HEK293T (cell line): ENCODE measurements at regions not wholly inside any gene's neighbourhood (a gene's known extent, or its start where the extent isn't known, plus 50 kb on each side); places are given as distances from the start of the nearest gene placed in this dataset.

Experiments
- CTCF ChIA-PET: fragments of 350-600 bp; formaldehyde crosslinking; extraction: SDS; loops from one replicate; lab custom pipeline; 2021; ENCODE audit warnings: antibody characterized with exemption, inconsistent platforms; lab: Yijun Ruan, JAX
- POLR2A ChIA-PET: fragments of 350-600 bp; formaldehyde crosslinking; extraction: SDS; loops from one replicate; lab custom pipeline; 2020; ENCODE audit warnings: antibody characterized with exemption, inconsistent platforms; lab: Yijun Ruan, JAX
- DNase-seq: peaks from one replicate; pipeline ENCODE4 v3.0.0; 2012; ENCODE audit warnings: mixed read lengths; ENCODE audit errors: extremely low spot score
- ARNT ChIP-seq: fragments of 450-650 bp; IDR thresholded peaks from 2 replicates; pipeline ENCODE4 v1.6.1; 2017; ENCODE audit warnings: mild to moderate bottlenecking
- BHLHE40 ChIP-seq: fragments of 450-650 bp; IDR thresholded peaks from 2 replicates; pipeline ENCODE4 v1.6.1; 2016; ENCODE audit warnings: mild to moderate bottlenecking, moderate library complexity, borderline replicate concordance
- CTBP1 ChIP-seq: fragments of 450-650 bp; IDR thresholded peaks from 2 replicates; pipeline ENCODE4 v1.6.1; 2016; ENCODE audit warnings: borderline replicate concordance
- ELF4 ChIP-seq: fragments of 450-650 bp; IDR thresholded peaks from 2 replicates; pipeline ENCODE4 v1.6.1; 2017; ENCODE audit warnings: antibody characterized with exemption
- FOXA1 ChIP-seq: fragments of 450-650 bp; IDR thresholded peaks from 2 replicates; pipeline ENCODE4 v1.6.1; 2016; ENCODE audit warnings: mild to moderate bottlenecking
- FOXK2 ChIP-seq: fragments of 450-650 bp; IDR thresholded peaks from 2 replicates; pipeline ENCODE4 v1.6.1; 2016; ENCODE audit warnings: mild to moderate bottlenecking
- FOXM1 ChIP-seq: fragments of 450-650 bp; IDR thresholded peaks from 2 replicates; pipeline ENCODE4 v1.6.1; 2017; ENCODE audit warnings: mild to moderate bottlenecking, borderline replicate concordance
- HDGF ChIP-seq: fragments of 450-650 bp; IDR thresholded peaks from 2 replicates; pipeline ENCODE4 v1.6.1; 2017; ENCODE audit warnings: antibody characterized with exemption, borderline replicate concordance
- L3MBTL2 ChIP-seq: fragments of 450-650 bp; conservative IDR thresholded peaks from 2 replicates; pipeline ENCODE4 v1.6.1; 2016; ENCODE audit warnings: mild to moderate bottlenecking
- LEF1 ChIP-seq: fragments of 450-650 bp; IDR thresholded peaks from 2 replicates; pipeline ENCODE4 v1.6.1; 2017; ENCODE audit warnings: mild to moderate bottlenecking, borderline replicate concordance
- NFRKB ChIP-seq: fragments of 450-650 bp; IDR thresholded peaks from 2 replicates; pipeline ENCODE4 v1.6.1; 2016; ENCODE audit warnings: mild to moderate bottlenecking, moderate library complexity
- SP1 ChIP-seq: fragments of 450-650 bp; IDR thresholded peaks from 2 replicates; pipeline ENCODE4 v1.6.1; 2017
- SUZ12 ChIP-seq: fragments of 450-650 bp; IDR thresholded peaks from 2 replicates; pipeline ENCODE4 v1.6.1; 2016; ENCODE audit warnings: mild to moderate bottlenecking
- TARDBP ChIP-seq: fragments of 450-650 bp; IDR thresholded peaks from 2 replicates; pipeline ENCODE4 v1.6.1; 2016
- ZNF384 ChIP-seq: fragments of 450-650 bp; IDR thresholded peaks from 2 replicates; pipeline ENCODE4 v1.6.1; 2016
- TF ChIP-seq, protein P1 (sequence below): fragments of 450-650 bp; IDR thresholded peaks from 2 replicates; pipeline ENCODE4 v1.6.1; 2016

DNA sequence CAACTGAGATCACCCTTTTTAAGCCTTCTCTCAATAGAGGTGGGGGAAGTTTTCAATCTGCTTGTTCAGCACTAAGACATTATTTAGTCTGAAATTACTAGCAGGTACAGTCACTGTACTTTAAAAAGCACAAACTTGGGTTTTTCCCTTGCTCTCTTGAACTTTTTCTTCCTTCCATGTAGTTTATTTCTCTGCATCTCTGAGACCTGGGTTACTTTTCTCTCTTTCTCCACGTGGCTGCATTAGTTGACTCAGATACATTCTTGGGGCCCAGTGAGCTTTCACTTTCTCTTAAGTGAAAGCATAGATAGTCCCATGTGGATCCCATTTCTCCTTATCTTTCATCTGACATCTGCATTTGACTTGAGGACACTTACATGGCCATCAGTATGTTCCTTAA, 433.9 kb upstream of the MAP3K7 start:
- ChIA-PET POLR2A (no interaction called here), CTCF (no interaction called here)
- no peak for DNase-seq
- TF ChIP-seq ELF4 (no peak), CTBP1 (no peak), SP1 (no peak), ZNF384 (no peak), LEF1 (no peak), FOXM1 (no peak)
- TF ChIP-seq, protein P1, sequence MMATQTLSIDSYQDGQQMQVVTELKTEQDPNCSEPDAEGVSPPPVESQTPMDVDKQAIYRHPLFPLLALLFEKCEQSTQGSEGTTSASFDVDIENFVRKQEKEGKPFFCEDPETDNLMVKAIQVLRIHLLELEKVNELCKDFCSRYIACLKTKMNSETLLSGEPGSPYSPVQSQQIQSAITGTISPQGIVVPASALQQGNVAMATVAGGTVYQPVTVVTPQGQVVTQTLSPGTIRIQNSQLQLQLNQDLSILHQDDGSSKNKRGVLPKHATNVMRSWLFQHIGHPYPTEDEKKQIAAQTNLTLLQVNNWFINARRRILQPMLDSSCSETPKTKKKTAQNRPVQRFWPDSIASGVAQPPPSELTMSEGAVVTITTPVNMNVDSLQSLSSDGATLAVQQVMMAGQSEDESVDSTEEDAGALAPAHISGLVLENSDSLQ = no peak

DNA sequence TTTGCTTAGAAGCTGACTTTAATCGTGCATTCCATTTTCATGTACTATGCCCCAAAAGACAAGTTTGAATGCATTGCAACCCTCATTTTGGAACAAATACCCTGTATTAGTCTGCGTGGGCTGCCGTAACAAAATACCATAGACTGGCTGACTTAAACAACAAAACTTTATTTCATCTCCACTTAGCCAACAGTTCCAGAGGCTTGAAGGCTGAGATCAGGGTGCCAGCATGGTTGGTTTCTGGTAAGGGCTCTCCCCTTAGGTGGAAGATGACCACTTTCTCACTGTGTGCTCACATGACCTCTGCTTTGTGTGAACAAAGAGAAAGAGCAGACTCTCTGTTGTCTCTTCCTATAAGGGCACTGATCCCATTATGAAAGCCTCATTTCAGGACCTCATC, 431.7 kb upstream of the MAP3K7 start:
- no peak for TF ChIP-seq BHLHE40
- ChIA-PET CTCF (no interaction called here), POLR2A (no interaction called here)
- DNase-seq = no peak

DNA sequence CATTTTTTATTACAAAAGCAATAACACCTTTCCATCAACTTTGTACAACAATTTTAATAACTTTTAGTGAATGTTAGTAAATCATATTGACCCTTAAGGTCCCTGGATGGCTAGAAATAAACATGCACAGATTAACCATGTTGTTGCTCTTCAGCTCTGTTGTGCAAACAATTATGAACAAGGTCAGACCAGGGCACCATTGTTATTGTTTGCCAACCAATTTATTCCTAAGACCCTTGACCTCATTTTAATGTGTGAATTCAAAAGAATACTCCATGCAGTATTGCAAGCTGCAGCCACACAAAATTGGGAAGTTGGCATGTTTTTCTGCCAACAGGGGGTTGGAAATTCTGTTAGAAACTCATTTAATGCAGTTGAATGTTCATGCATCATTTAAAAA, 426.6 kb upstream of the MAP3K7 start:
- TF ChIP-seq FOXM1 = no peak
- TF ChIP-seq FOXK2 = no peak
- no peak for TF ChIP-seq HDGF
- no peak for TF ChIP-seq FOXA1
- no peak for TF ChIP-seq BHLHE40
- no peak for TF ChIP-seq CTBP1
- TF ChIP-seq LEF1 = no peak
- TF ChIP-seq, protein P1 = no peak
- TF ChIP-seq SUZ12 = no peak
- no peak for TF ChIP-seq SP1
- no peak for TF ChIP-seq ARNT
- no peak for TF ChIP-seq ZNF384
- no peak for TF ChIP-seq ELF4
- TF ChIP-seq L3MBTL2 = no peak
- ChIA-PET CTCF (no interaction called here), POLR2A (no interaction called here)
- DNase-seq = no peak

DNA sequence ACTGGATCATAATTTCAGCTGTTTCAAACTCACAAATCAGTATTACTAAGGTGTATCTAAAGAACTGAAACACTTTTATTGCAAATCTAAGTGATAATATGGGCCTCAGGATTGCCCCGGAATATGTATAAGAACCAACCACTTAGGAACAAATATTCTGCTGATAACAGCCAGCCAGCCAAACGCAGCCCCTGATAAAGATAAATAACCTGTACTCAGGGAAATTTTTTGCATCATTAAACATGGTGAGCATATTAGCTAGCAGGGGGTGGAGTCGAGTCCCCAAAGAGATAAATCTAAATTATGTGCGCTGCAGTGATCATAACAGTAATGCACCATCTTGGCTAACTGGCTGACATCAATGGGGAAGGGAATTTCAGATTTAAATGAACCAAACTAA, 410.2 kb upstream of the MAP3K7 start:
- ChIA-PET POLR2A (no interaction called here), CTCF (no interaction called here)
- TF ChIP-seq HDGF = no peak
- no peak for TF ChIP-seq NFRKB
- TF ChIP-seq, protein P1 = peak; percentile 35; the same call in 1 of the 2 replicates
- peak; percentile 11 for DNase-seq

DNA sequence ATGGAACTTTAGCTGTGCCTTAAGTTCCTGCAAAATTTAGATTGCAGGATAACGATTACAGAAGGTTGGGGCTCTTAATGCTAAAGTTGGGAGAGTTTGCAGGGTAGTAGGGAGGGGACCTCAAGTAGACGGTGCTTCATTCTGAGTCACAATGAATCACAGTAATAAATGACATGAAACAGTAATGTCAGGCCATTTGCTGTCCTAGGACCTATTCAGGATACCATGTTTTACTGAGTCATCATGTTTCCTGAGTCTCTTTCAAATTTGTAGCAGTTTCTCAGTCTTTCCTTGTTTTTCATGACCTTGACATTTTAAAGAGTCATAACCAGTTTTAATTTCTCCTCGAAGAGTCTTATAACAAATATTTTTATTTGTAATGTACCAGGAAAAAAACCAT, 406.9 kb upstream of the MAP3K7 start:
- DNase-seq = no peak
- no peak for TF ChIP-seq BHLHE40
- no peak for TF ChIP-seq ZNF384
- TF ChIP-seq NFRKB = no peak
- TF ChIP-seq, protein P1 = no peak
- no peak for TF ChIP-seq TARDBP
- TF ChIP-seq SP1 = no peak
- no peak for TF ChIP-seq ARNT
- no peak for TF ChIP-seq FOXA1
- TF ChIP-seq ELF4 = no peak
- TF ChIP-seq L3MBTL2 = no peak
- no peak for TF ChIP-seq LEF1
- TF ChIP-seq CTBP1 = no peak
- TF ChIP-seq SUZ12 = no peak
- no peak for TF ChIP-seq FOXK2
- TF ChIP-seq FOXM1 = no peak

DNA sequence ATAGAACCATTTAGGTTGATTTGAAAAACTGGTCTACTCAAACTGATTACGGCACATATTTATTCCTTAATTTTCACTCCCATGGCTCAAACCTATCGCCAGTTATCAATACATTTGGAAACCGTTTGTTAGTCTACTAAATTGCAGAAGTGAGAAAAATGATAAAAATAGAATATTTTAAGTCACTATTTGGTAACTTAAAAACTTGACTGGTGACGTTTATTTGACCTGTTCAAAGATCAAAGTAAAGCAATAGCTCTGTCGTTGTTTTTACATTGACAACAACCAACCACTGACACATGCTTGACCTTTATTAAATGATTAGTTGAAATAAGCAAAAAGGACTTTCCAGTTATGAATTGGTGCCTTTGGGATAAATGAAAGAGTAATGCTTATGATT, 402.9 kb upstream of the MAP3K7 start:
- ChIA-PET POLR2A (no interaction called here), CTCF (no interaction called here)
- no peak for DNase-seq
- TF ChIP-seq ELF4 (no peak), LEF1 (no peak), SUZ12 (no peak), BHLHE40 (no peak), FOXK2 (no peak), L3MBTL2 (no peak), CTBP1 (no peak), FOXA1 (no peak), ZNF384 (no peak), TARDBP (no peak), NFRKB (no peak), ARNT (no peak)
- TF ChIP-seq, protein P1 = no peak

More for the DNA sequence above, 406.9 kb upstream of the MAP3K7 start:
- ChIA-PET POLR2A (no interaction called here), CTCF (no interaction called here)
